ENCODE measurements at regions not wholly inside any gene's neighbourhood (a gene's known extent, or its start where the extent isn't known, plus 50 kb on each side); places are given as distances from the start of the nearest gene placed in this dataset.

GRCh38 chr2:211258646-211259335 is 702.4 kb downstream of the CPS1 start:
- DNase-seq (ENCODE audit: low read depth, low spot score), result no peak
- no peak overlapping the region for H3K4me3 ChIP-seq (ENCODE audit: low read length)

DNA sequence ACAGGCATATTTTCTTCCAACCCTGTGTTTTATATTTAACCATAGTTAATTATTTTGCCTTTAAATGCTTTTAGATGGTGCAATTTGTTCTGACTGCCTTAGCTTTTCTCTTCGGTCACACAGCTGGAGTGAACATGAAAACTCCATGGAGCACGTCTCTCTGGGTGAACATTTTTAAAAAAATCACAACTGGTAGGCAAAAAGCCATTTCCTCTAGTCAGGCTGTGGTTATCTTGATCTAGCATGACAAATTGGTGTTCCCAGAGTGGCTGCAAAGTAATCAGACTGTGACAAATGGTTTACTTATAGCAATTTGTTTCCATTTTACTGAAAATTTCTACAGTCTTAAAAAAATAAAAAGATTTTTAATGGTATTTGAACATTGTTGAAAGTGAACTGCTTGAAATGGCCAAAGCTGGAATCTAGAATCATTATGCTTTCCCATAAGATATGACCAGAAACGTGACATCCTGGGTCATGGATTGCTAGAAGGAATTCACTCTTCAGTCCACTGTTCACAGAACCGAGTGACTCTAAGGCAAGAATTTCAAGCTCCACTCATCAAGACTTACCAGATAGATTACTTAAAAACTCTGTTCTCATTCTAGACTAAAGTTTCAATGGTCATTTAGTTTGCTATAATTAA is 703.6 kb downstream of the CPS1 start:
- H3K4me3 ChIP-seq (ENCODE audit: low read length), result no peak overlapping the region
- DNase-seq (ENCODE audit: low read depth, low spot score), result no peak

- DNase-seq (ENCODE audit: low read depth, low spot score), result no peak
- H3K4me3 ChIP-seq (ENCODE audit: low read length), result no peak overlapping the region
These were observed 713.9 kb downstream of the CPS1 start for GRCh38 chr2:211270257-211270656.

DNA sequence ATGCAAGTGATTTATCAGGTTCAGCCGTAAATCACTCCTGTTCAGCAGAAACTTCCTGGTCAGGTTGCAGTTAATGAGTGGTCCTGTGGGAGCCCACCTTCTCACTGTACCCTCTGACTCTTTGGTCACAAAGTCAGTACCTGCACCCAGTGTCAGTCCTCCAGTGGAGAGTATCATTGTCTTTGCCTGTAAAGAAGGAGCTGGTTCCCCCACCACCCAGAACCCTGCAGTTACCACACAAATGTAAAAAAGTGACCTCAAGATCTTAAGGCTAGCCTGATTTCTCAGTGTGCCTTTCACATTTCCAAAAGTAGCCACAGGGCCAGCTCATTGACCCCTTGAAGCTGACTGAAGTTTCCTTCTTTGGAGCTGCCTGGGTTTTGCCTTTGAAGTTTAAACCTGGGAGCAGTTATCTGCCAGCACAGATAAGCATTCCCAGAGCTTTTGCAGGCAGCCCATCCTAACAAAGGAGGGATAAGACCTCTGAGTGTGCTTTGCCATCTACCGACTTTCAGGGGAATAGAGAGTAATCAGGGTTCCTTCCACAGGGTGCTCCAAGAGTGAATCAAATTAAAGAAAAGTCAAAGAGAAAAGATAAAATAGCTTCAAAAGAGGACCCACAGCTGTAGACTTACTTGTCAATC is 725.2 kb downstream of the CPS1 start:
- H3K4me3 ChIP-seq (ENCODE audit: low read length), result no peak overlapping the region
- DNase-seq (ENCODE audit: low read depth, low spot score), result no peak

DNA sequence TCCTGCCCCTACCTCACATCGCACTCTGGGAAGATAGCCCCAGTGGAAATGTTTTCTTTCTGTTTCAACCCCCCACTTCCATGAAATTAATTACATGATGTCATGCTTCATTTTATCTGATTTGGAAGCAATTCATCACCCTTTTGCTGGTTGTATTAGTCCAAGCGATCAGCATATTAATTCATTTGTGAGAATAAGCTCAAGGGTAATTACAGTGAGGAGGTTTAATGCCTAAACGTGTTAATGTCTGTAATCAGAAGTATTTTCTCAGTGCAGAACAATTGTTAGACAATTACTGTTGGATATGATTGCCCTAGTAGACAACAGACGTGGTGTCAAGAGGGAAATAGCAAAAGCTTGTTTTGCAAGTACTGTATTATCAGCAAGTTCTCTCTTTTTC is 746.3 kb downstream of the CPS1 start:
- DNase-seq (ENCODE audit: low read depth, low spot score), result no peak
- H3K4me3 ChIP-seq (ENCODE audit: low read length), result no peak overlapping the region

- H3K4me3 ChIP-seq (ENCODE audit: low read length), result no peak overlapping the region
- no peak for DNase-seq (ENCODE audit: low read depth, low spot score)
These were observed 750.5 kb downstream of the CPS1 start for GRCh38 chr2:211306929-211307328.

All from Jurkat, Clone E6-1 (cell line).